ENCODE measurements at regions not wholly inside any gene's neighbourhood (a gene's known extent, or its start where the extent isn't known, plus 50 kb on each side); places are given as distances from the start of the nearest gene placed in this dataset.

DNA sequence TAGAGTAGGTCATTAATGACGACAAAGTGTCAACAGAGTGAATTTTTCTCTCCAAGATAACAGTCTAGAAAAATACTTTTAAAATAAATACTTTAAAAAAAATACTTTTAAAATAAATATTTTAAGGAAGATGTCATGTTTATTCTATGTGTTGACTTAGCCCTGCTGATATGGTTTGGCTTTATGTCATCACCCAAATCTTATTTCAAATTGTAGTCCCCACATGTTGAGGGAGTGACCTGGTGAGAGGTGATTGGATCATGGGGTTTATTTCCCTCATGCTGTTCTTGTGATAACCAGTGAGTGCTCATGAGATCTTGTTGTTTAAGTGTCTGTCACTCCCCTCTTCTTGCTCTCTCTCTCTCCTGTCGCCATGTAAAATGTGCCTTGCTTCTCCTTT is 754.9 kb upstream of the SLIT2 start:
- TF ChIP-seq, protein P1, sequence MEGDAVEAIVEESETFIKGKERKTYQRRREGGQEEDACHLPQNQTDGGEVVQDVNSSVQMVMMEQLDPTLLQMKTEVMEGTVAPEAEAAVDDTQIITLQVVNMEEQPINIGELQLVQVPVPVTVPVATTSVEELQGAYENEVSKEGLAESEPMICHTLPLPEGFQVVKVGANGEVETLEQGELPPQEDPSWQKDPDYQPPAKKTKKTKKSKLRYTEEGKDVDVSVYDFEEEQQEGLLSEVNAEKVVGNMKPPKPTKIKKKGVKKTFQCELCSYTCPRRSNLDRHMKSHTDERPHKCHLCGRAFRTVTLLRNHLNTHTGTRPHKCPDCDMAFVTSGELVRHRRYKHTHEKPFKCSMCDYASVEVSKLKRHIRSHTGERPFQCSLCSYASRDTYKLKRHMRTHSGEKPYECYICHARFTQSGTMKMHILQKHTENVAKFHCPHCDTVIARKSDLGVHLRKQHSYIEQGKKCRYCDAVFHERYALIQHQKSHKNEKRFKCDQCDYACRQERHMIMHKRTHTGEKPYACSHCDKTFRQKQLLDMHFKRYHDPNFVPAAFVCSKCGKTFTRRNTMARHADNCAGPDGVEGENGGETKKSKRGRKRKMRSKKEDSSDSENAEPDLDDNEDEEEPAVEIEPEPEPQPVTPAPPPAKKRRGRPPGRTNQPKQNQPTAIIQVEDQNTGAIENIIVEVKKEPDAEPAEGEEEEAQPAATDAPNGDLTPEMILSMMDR (IDR thresholded peaks at IDR 0.05; ENCODE audit: extremely low read depth in 1 of 2, insufficient read depth in 1 of 2, low read depth in 1 of 2, low read length in 2 of 2) = no peak
- TF ChIP-seq POLR2A (IDR thresholded peaks at IDR 0.05; ENCODE audit: low read depth, low read length) = no peak
- TF ChIP-seq FOS (IDR thresholded peaks at IDR 0.05; ENCODE audit: borderline replicate concordance, insufficient read depth, low read length) = no peak
- TF ChIP-seq POLR2AphosphoS5 (IDR thresholded peaks at IDR 0.05; ENCODE audit: insufficient read depth, low read depth, low read length) = no peak
- no peak for TF ChIP-seq EZH2 (IDR thresholded peaks at IDR 0.05; ENCODE audit: borderline replicate concordance, low read depth, low read length, severe bottlenecking)
- no peak for TF ChIP-seq MYC (IDR thresholded peaks at IDR 0.05; ENCODE audit: low read depth, low read length)
- no peak for TF ChIP-seq JUN (IDR thresholded peaks at IDR 0.05; ENCODE audit: borderline replicate concordance, insufficient read depth, insufficient read length, low read depth)
- TF ChIP-seq, protein P2, sequence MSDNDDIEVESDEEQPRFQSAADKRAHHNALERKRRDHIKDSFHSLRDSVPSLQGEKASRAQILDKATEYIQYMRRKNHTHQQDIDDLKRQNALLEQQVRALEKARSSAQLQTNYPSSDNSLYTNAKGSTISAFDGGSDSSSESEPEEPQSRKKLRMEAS (IDR thresholded peaks at IDR 0.05; ENCODE audit: insufficient read depth, insufficient read length) = no peak
- TF ChIP-seq GATA2 (IDR thresholded peaks at IDR 0.05; ENCODE audit: insufficient read depth, insufficient read length, low read depth, low read length) = no peak

All from endothelial cell of umbilical vein (primary cell).